ENCODE measurements at regions not wholly inside any gene's neighbourhood (a gene's known extent, or its start where the extent isn't known, plus 50 kb on each side); places are given as distances from the start of the nearest gene placed in this dataset.

DNA sequence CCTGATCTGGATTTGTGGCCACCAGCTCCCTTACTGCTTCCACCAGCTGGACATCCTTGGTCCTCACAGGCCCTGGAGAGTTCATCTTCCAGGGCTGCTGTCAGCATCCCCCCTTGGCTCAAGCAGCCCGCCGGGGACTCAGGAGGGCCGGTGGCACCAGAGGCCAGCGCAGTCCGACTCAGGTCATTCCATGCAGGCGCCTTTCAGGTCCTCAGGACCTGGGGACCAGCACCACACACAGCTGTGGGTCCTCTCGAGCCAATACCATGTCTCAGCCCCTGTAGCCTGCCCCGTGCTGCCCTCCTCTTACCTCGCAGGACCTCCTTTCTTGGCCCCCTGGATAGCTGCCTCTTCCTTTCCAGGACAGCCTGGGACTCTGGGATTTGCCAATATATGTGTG is 145.5 kb downstream of the BMS1 start:
- Histone ChIP-seq H3K4me1 (ENCODE audit: control insufficient read depth, insufficient read depth, low read length, poor library complexity, severe bottlenecking) (no peaks in the 10 kb centered on the region), H3K4me3 (ENCODE audit: low read depth, low read length) (no peak overlapping the region), H3K27ac (ENCODE audit: insufficient read depth, low read length, poor library complexity, severe bottlenecking) (no peak overlapping the region), H3K9me3 (ENCODE audit: control insufficient read depth in 2 of 2, low read length in 2 of 2) (no peaks in the 10 kb centered on the region), H3K36me3 (ENCODE audit: control insufficient read depth, insufficient read depth, low read length) (no peaks in the 10 kb centered on the region), H3K27me3 (ENCODE audit: control insufficient read depth, insufficient read depth, low read length) (no peaks in the 10 kb centered on the region)
- Mint-ChIP-seq H3K4me1 (peaks cover 0 to 4% (median 0%) of the 10 kb centered on the region in 4 donors), H3K36me3 (no peaks in the 10 kb centered on the region), H3K4me3 (no peak overlapping the region), H3K27me3 (peaks cover 19% of the 10 kb centered on the region), H3K27ac (no peak overlapping the region), H3K9me3 (peaks cover 0 to 2% (median under 1%) of the 10 kb centered on the region in 7 donors)
- DNase-seq (no peak), ATAC-seq (ENCODE audit: low read depth in 2 of 2) (no peak)

DNA sequence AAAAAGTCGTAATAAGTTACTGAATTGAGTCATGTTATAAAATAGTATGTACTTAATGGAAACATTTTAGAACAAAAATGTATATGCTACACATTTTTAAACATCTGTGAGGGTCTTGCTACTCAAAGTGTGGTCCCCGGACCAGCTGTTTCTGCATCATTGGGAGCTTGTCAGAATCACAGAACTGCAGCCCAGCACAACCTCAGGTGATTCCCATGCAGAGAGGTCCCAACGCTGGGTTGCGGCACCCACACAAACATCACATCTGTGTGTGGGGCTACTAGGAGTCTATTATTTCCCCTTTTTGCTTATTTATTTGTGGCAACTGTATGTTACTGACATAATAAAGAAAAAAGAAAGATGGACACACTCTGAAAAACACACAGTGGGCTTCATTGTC is 146.6 kb downstream of the BMS1 start:
- Histone ChIP-seq H3K27ac (ENCODE audit: insufficient read depth, low read length, poor library complexity, severe bottlenecking) (no peak overlapping the region), H3K9me3 (ENCODE audit: control insufficient read depth in 2 of 2, low read length in 2 of 2) (no peaks in the 10 kb centered on the region), H3K4me1 (ENCODE audit: control insufficient read depth, insufficient read depth, low read length, poor library complexity, severe bottlenecking) (peaks cover 5% of the 10 kb centered on the region), H3K27me3 (ENCODE audit: control insufficient read depth, insufficient read depth, low read length) (no peaks in the 10 kb centered on the region), H3K4me3 (ENCODE audit: low read depth, low read length) (no peak overlapping the region), H3K36me3 (ENCODE audit: control insufficient read depth, insufficient read depth, low read length) (no peaks in the 10 kb centered on the region)
- ATAC-seq (ENCODE audit: low read depth in 2 of 2) (no peak), DNase-seq (no peak)
- Mint-ChIP-seq H3K27ac (no peak overlapping the region), H3K9me3 (peaks cover 0 to 1% (median 0%) of the 10 kb centered on the region in 7 donors), H3K4me1 (peaks cover 0 to 13% (median 3%) of the 10 kb centered on the region in 4 donors), H3K36me3 (no peaks in the 10 kb centered on the region), H3K4me3 (no peak overlapping the region), H3K27me3 (peaks cover 23% of the 10 kb centered on the region)

DNA sequence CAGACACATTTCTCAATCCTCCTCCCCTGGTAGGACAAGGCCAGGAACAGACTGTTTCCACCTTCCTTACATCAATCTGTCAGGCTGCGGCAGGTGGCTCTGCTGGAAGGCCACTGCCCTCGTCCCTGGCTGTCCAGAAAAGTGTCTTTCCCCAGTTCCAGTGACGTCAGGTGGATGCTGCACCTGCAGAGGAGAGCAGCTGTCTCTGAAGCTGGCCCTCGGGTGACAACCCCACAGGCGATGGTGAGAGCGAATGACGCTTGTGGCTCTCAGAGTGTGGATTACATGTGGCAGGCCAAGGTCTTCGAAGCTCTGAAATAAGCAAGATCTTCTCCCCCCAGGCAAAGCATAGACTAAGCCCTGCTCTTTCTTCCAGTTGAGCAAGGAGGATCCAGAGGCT is 146.9 kb upstream of the RET start:
- peaks cover 5% of the 10 kb centered on the region for H3K4me1 ChIP-seq (ENCODE audit: control insufficient read depth, insufficient read depth, low read length, poor library complexity, severe bottlenecking)
- H3K4me3 Mint-ChIP-seq, result no peak overlapping the region
- no peak overlapping the region for H3K27ac Mint-ChIP-seq
- no peaks in the 10 kb centered on the region for H3K36me3 ChIP-seq (ENCODE audit: control insufficient read depth, insufficient read depth, low read length)
- H3K4me3 ChIP-seq (ENCODE audit: low read depth, low read length), result no peak overlapping the region
- H3K27me3 Mint-ChIP-seq, result peaks cover 28% of the 10 kb centered on the region
- no peaks in the 10 kb centered on the region for H3K9me3 ChIP-seq (ENCODE audit: control insufficient read depth in 2 of 2, low read length in 2 of 2)
- H3K27me3 ChIP-seq (ENCODE audit: control insufficient read depth, insufficient read depth, low read length), result no peaks in the 10 kb centered on the region
- H3K27ac ChIP-seq (ENCODE audit: insufficient read depth, low read length, poor library complexity, severe bottlenecking), result no peak overlapping the region
- DNase-seq (no peak), ATAC-seq (ENCODE audit: low read depth in 2 of 2) (no peak)
- no peaks in the 10 kb centered on the region for H3K36me3 Mint-ChIP-seq
- H3K9me3 Mint-ChIP-seq, result peaks cover 0 to 1% (median 0%) of the 10 kb centered on the region in 7 donors
- H3K4me1 Mint-ChIP-seq, result peaks cover 0 to 13% (median 3%) of the 10 kb centered on the region in 4 donors

DNA sequence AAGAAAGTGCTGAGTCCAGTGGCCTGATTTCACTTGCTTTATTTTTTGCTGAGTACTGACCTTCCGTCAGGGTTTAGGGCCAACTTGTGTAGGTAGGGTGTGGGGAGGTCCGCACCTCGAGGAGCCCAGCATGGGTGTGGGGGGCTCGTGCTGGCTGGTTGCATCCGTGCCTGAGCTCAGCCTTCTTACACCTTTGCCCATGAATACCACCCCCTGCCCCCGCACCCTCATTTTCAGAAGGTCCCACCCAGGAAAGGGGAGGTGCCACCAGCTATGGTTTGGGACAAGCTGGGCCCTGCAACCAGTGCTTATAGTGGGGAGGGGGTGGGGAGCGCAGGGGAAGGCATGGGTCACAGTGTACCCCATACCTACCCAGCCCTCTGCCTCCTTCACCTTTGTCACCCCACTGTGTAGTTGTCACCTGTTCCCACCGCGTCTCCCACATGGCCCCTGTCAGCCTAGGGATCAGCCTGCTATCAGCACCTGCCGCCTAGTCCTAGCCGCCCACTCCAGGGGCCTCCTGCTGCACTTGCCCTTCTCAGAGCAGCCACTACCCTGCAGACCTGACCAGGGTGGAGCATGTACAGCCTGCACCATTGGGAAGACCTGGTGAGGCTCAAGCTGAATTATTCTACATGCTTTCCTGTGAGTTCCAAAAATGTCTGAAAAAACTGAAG is 146.2 kb upstream of the RET start:
- DNase-seq, result no peak
- Histone ChIP-seq H3K36me3 (ENCODE audit: control insufficient read depth, insufficient read depth, low read length) (no peaks in the 10 kb centered on the region), H3K4me1 (ENCODE audit: control insufficient read depth, insufficient read depth, low read length, poor library complexity, severe bottlenecking) (peaks cover 5% of the 10 kb centered on the region), H3K27ac (ENCODE audit: insufficient read depth, low read length, poor library complexity, severe bottlenecking) (no peak overlapping the region), H3K9me3 (ENCODE audit: control insufficient read depth in 2 of 2, low read length in 2 of 2) (no peaks in the 10 kb centered on the region), H3K27me3 (ENCODE audit: control insufficient read depth, insufficient read depth, low read length) (no peaks in the 10 kb centered on the region), H3K4me3 (ENCODE audit: low read depth, low read length) (no peak overlapping the region)
- no peak for ATAC-seq (ENCODE audit: low read depth in 2 of 2)
- H3K27ac Mint-ChIP-seq, result no peak overlapping the region
- no peaks in the 10 kb centered on the region for H3K36me3 Mint-ChIP-seq
- H3K27me3 Mint-ChIP-seq, result peaks cover 28% of the 10 kb centered on the region
- H3K4me1 Mint-ChIP-seq, result peaks cover 0 to 13% (median 3%) of the 10 kb centered on the region in 4 donors
- H3K4me3 Mint-ChIP-seq, result no peak overlapping the region
- H3K9me3 Mint-ChIP-seq, result no peaks in the 10 kb centered on the region

DNA sequence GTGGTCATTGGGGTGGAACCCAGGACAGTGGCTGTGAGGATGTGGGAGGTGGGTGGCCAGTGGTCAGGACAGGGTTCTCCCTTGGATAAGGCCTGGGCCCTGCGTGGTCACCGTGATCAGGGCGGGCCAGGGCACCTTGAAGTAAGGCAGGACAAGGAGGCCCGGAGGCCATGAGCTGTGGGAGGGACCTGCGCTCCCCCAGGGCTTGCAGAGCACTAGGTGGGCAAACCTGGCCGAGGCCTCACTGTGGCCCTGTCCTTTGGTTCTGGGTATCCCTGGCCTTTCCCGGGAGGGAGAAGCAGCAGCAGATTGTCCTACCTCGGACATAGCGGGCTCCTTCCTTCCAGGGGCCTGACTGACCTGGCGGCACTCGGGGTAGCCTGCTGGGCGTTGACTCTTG is 144.8 kb upstream of the RET start:
- H3K4me3 ChIP-seq (ENCODE audit: low read depth, low read length), result no peak overlapping the region
- no peaks in the 10 kb centered on the region for H3K9me3 Mint-ChIP-seq
- no peak overlapping the region for H3K27ac ChIP-seq (ENCODE audit: insufficient read depth, low read length, poor library complexity, severe bottlenecking)
- no peak for DNase-seq
- peaks cover 0 to 13% (median 3%) of the 10 kb centered on the region in 4 donors for H3K4me1 Mint-ChIP-seq
- no peak overlapping the region for H3K27ac Mint-ChIP-seq
- H3K36me3 Mint-ChIP-seq, result no peaks in the 10 kb centered on the region
- no peaks in the 10 kb centered on the region for H3K9me3 ChIP-seq (ENCODE audit: control insufficient read depth in 2 of 2, low read length in 2 of 2)
- no peaks in the 10 kb centered on the region for H3K27me3 ChIP-seq (ENCODE audit: control insufficient read depth, insufficient read depth, low read length)
- no peak for ATAC-seq (ENCODE audit: low read depth in 2 of 2)
- H3K27me3 Mint-ChIP-seq, result peaks cover 24% of the 10 kb centered on the region
- H3K4me1 ChIP-seq (ENCODE audit: control insufficient read depth, insufficient read depth, low read length, poor library complexity, severe bottlenecking), result peaks cover 5% of the 10 kb centered on the region
- no peaks in the 10 kb centered on the region for H3K36me3 ChIP-seq (ENCODE audit: control insufficient read depth, insufficient read depth, low read length)
- no peak overlapping the region for H3K4me3 Mint-ChIP-seq

DNA sequence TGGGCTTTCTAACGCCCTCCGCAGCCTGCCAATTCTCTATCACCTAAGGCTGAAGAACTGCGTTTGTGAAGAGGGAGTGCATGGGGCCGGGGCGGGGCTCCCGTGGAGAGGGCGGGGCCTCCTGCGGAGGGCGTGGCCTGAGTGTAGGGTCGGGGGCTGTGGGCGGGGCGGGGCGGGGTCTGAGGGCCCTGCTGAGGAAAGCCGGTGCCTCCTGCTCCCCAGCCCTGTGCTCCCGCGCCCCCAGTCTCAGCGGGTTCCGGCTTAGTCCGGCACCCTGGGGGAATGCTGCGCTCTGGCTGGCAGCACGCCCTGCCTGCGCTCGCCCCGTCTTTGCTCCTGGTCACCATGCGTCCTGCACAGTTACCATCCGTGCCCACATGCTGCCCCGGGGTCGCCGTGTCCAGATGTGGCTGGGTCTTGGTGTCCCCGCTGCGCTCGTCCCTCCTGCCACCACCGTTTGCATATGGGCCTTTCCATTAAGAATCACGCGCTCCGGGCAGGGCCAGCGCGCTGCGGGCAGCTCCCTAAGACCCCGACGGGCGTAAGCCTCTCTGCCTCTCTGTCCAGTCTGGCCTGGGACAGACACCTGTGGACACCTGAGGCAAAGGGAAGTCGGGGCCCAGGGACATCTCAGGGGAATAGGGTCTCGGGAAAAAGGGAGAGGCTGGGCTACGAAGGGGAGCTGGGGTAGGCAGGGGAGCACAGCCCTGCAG is 144.0 kb upstream of the RET start:
- Histone ChIP-seq H3K27ac (ENCODE audit: insufficient read depth, low read length, poor library complexity, severe bottlenecking) (no peak overlapping the region), H3K9me3 (ENCODE audit: control insufficient read depth in 2 of 2, low read length in 2 of 2) (no peaks in the 10 kb centered on the region), H3K27me3 (ENCODE audit: control insufficient read depth, insufficient read depth, low read length) (no peaks in the 10 kb centered on the region), H3K4me3 (ENCODE audit: low read depth, low read length) (no peak overlapping the region), H3K4me1 (ENCODE audit: control insufficient read depth, insufficient read depth, low read length, poor library complexity, severe bottlenecking) (peaks cover 5% of the 10 kb centered on the region), H3K36me3 (ENCODE audit: control insufficient read depth, insufficient read depth, low read length) (no peaks in the 10 kb centered on the region)
- DNase-seq (peak in 2 of 3 donors; percentile 21 to 43), ATAC-seq (ENCODE audit: low read depth in 2 of 2) (no peak)
- H3K36me3 Mint-ChIP-seq, result no peaks in the 10 kb centered on the region
- H3K4me1 Mint-ChIP-seq, result peaks cover 0 to 13% (median 3%) of the 10 kb centered on the region in 4 donors
- H3K27me3 Mint-ChIP-seq, result peaks cover 22% of the 10 kb centered on the region
- no peaks in the 10 kb centered on the region for H3K9me3 Mint-ChIP-seq
- H3K27ac Mint-ChIP-seq, result peak overlapping the region in 2 of 3 donors; percentile 20 to 91
- H3K4me3 Mint-ChIP-seq, result peak overlapping the region in 2 of 4 donors; percentile 80 to 86

DNA sequence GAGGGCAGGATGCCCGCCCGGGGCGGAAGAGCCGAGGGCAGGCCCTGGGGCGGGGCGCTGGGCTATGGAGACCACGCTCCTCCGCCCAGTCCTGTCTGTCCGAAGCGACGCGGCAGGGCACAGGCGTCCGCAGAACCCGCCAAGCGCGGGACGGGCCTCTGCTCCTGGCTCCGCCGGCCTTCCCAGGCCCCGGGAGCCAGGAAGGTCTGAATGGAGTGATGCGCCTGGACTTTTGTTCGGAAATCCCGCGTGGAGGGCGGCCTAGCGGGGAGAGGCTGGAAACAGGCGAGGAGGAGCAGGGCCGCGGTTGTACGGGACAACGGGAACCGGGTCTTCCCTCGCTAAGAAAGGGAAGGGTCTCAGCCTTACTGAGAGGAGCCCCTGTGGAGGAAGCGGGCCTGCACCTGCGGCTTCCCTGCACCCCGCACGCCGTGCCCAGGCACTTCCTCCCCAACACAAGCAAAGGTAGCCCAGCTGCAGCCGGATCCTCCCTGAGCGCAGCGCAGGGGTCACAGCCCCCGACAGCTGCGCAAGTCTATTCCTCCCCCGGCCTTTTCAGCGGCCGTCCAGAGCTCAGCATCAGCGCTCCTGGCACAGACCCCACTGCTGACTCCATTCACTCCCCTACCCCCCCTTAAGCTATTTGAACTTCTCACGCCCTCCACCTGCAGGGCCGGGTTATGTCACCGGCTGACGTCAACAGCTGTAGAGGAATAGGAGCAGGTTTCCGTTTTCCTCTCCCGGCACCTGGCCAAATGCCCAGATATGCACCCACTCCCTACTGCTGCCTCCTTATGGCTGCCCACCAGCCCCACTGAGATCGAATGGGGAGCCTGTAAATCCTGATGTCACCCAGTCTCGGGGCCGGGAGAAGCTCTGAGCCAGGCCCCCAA is 143.2 kb upstream of the RET start:
- Histone ChIP-seq H3K4me1 (ENCODE audit: control insufficient read depth, insufficient read depth, low read length, poor library complexity, severe bottlenecking) (peaks cover 5% of the 10 kb centered on the region), H3K27me3 (ENCODE audit: control insufficient read depth, insufficient read depth, low read length) (no peaks in the 10 kb centered on the region), H3K36me3 (ENCODE audit: control insufficient read depth, insufficient read depth, low read length) (no peaks in the 10 kb centered on the region), H3K4me3 (ENCODE audit: low read depth, low read length) (no peak overlapping the region), H3K27ac (ENCODE audit: insufficient read depth, low read length, poor library complexity, severe bottlenecking) (peak overlapping the region; percentile 14), H3K9me3 (ENCODE audit: control insufficient read depth in 2 of 2, low read length in 2 of 2) (no peaks in the 10 kb centered on the region)
- peaks cover 0 to 13% (median 3%) of the 10 kb centered on the region in 4 donors for H3K4me1 Mint-ChIP-seq
- H3K9me3 Mint-ChIP-seq, result no peaks in the 10 kb centered on the region
- DNase-seq (peak in 2 of 3 donors; percentile 16 to 28), ATAC-seq (ENCODE audit: low read depth in 2 of 2) (peak; percentile 23 to 37)
- H3K36me3 Mint-ChIP-seq, result no peaks in the 10 kb centered on the region
- H3K4me3 Mint-ChIP-seq, result peak overlapping the region; percentile 34 to 86 (median 68)
- H3K27me3 Mint-ChIP-seq, result peaks cover 22% of the 10 kb centered on the region
- H3K27ac Mint-ChIP-seq, result peak overlapping the region in 2 of 3 donors; percentile 18 to 38

Measured in CD4-positive, CD25-positive, alpha-beta regulatory T cell (primary cell).